A549 (cell line): ENCODE measurements at regions not wholly inside any gene's neighbourhood (a gene's known extent, or its start where the extent isn't known, plus 50 kb on each side); places are given as distances from the start of the nearest gene placed in this dataset.

Experiments used
- ATAC-seq, 2 experiments: fragments of 200-7000 bp in 1 of 2; fragments of >200 bp in 1 of 2; cut with Nextera tagmentation in 1 of 2; cut with Tn5 transposase in 1 of 2; 3 replicates each; pipeline versions ENCODE4 v1.8.0 to v1.9.1; 2018 to 2020; ENCODE audit warnings: mild to moderate bottlenecking in 1 of 2, moderate library complexity in 1 of 2
- CTCF ChIA-PET: fragments of 300-600 bp; sonication (Branson Sonifier 250); formaldehyde crosslinking; extraction: SDS; loops from one replicate; lab custom pipeline; 2021; ENCODE audit warnings: antibody characterized with exemption, inconsistent platforms; lab: Yijun Ruan, JAX
- POLR2A ChIA-PET: fragments of 350-600 bp; formaldehyde crosslinking; extraction: SDS; loops from one replicate; lab custom pipeline; 2021; ENCODE audit warnings: antibody characterized with exemption, inconsistent platforms; lab: Yijun Ruan, JAX
- DNase-seq, 2 experiments: peaks; one replicate each; pipeline versions ENCODE4 v3.0.0 to v3.0.0-alpha.2; 2011 to 2016; ENCODE audit warnings: low read depth in 1 of 2, low spot score in 1 of 2
- FAIRE-seq: peaks from 2 replicates; lab custom pipeline; 2011; peaks lifted over from hg19 to GRCh38; lab: Jason Lieb, UNC
- H3K27ac ChIP-seq, 2 experiments: fragments of >200 bp; sonication (Bioruptor Twin); formaldehyde crosslinking; 3 replicates each; pipeline ENCODE4 v1.5.1; 2016 to 2017
- H3K4me1 ChIP-seq: fragments of >200 bp; sonication (Bioruptor Twin); formaldehyde crosslinking; 3 replicates; pipeline ENCODE4 v1.6.1; 2016
- H3K4me2 ChIP-seq: fragments of >200 bp; sonication (Bioruptor Twin); formaldehyde crosslinking; 3 replicates; pipeline ENCODE4 v1.6.1; 2016
- H3K4me3 ChIP-seq: fragments of >200 bp; sonication (Bioruptor Twin); formaldehyde crosslinking; 3 replicates; pipeline ENCODE4 v1.5.1; 2016
- H3K9me3 ChIP-seq: fragments of >200 bp; sonication (Bioruptor Twin); formaldehyde crosslinking; 3 replicates; pipeline ENCODE4 v1.6.1; 2016
- BHLHE40 ChIP-seq: IDR thresholded peaks from 2 replicates; pipeline ENCODE4 v1.6.1; 2012; ENCODE audit warnings: low read depth, low read length, inconsistent platforms
- CBX2 ChIP-seq: fragments of 200-600 bp; sonication (generic); IDR thresholded peaks from 2 replicates; pipeline ENCODE4 v1.6.1; 2016; ENCODE audit warnings: low read depth, mild to moderate bottlenecking, borderline replicate concordance
- CEBPB ChIP-seq, 2 experiments: fragments of >200 bp in 1 of 2; sonication (Bioruptor Twin) in 1 of 2; formaldehyde crosslinking in 1 of 2; IDR thresholded peaks; 2 replicates each; pipeline ENCODE4 v1.6.1; 2012 to 2016
- CHD2 ChIP-seq: fragments of 150-350 bp; IDR thresholded peaks from 2 replicates; pipeline ENCODE4 v1.6.1; 2014; ENCODE audit warnings: low read length; ENCODE audit not compliant: partially characterized antibody
- CHD4 ChIP-seq: fragments of 200-600 bp; sonication (generic); IDR thresholded peaks from 2 replicates; pipeline ENCODE4 v1.6.1; 2016; ENCODE audit warnings: antibody characterized with exemption, mild to moderate bottlenecking, borderline replicate concordance
- ESRRA ChIP-seq: fragments of 150-350 bp; IDR thresholded peaks from 2 replicates; pipeline ENCODE4 v1.6.1; 2014; ENCODE audit warnings: mild to moderate bottlenecking, low read length, borderline replicate concordance
- FOSL2 ChIP-seq, 2 experiments: fragments of 450-650 bp in 1 of 2; fragments of >200 bp in 1 of 2; sonication (Bioruptor Twin) in 1 of 2; formaldehyde crosslinking; IDR thresholded peaks; 2 replicates each; pipeline versions ENCODE4 v1.5.0 to v1.6.1; 2016 to 2020; ENCODE audit warnings: mild to moderate bottlenecking in 1 of 2, moderate library complexity in 1 of 2
- HEYL ChIP-seq: fragments of 250-450 bp; sonication (Bioruptor Pico); IDR thresholded peaks from 2 replicates; pipeline ENCODE4 v1.8.0; 2021; ENCODE audit warnings: mild to moderate bottlenecking, moderate library complexity
- HOXA7 ChIP-seq: fragments of 250-450 bp; sonication (Bioruptor Pico); IDR thresholded peaks from 2 replicates; pipeline ENCODE4 v1.5.0; 2020; ENCODE audit warnings: mild to moderate bottlenecking, moderate library complexity
- HOXB13 ChIP-seq: fragments of 250-450 bp; sonication (Bioruptor Pico); IDR thresholded peaks from 2 replicates; pipeline ENCODE4 v1.5.0; 2020; ENCODE audit warnings: low read depth, mild to moderate bottlenecking, moderate library complexity
- HOXB5 ChIP-seq: fragments of 250-450 bp; sonication (Bioruptor Pico); IDR thresholded peaks from 2 replicates; pipeline ENCODE4 v1.5.0; 2020; ENCODE audit warnings: mild to moderate bottlenecking, moderate library complexity
- JUN ChIP-seq, 2 experiments: fragments of >200 bp; sonication (Bioruptor Twin); formaldehyde crosslinking; IDR thresholded peaks; 2 replicates in 1 of 2; 3 replicates in 1 of 2; pipeline ENCODE4 v1.6.1; 2016 to 2017
- MYC ChIP-seq: IDR thresholded peaks from 2 replicates; pipeline ENCODE4 v1.6.1; 2012; ENCODE audit warnings: mild to moderate bottlenecking, inconsistent platforms, low read length, improper control_type of control experiment, borderline replicate concordance
- POLR2A ChIP-seq: IDR thresholded peaks from 2 replicates; pipeline ENCODE4 v1.6.1; 2012; ENCODE audit warnings: mild to moderate bottlenecking, low read length
- POLR2AphosphoS2 ChIP-seq: conservative IDR thresholded peaks from 2 replicates; pipeline ENCODE4 v1.6.1; 2012; ENCODE audit warnings: low read length, improper control_type of control experiment, inconsistent platforms
- RARB ChIP-seq: fragments of 250-450 bp; sonication (Bioruptor Pico); IDR thresholded peaks from 2 replicates; pipeline ENCODE4 v1.8.0; 2021; ENCODE audit warnings: mild to moderate bottlenecking, moderate library complexity
- RCOR1 ChIP-seq: fragments of 150-350 bp; IDR thresholded peaks from 2 replicates; pipeline ENCODE4 v1.6.1; 2014; ENCODE audit warnings: antibody characterized with exemption, low read length, low read depth
- SMC3 ChIP-seq: fragments of >200 bp; sonication (Bioruptor Twin); formaldehyde crosslinking; IDR thresholded peaks from 3 replicates; pipeline ENCODE4 v1.6.1; 2018; ENCODE audit warnings: inconsistent platforms
- SREBF2 ChIP-seq: fragments of 450-650 bp; IDR thresholded peaks from 2 replicates; pipeline ENCODE4 v1.6.1; 2014; ENCODE audit warnings: mild to moderate bottlenecking, moderate library complexity
- TP53 ChIP-seq: fragments of 250-450 bp; sonication (Bioruptor Pico); IDR thresholded peaks from 2 replicates; pipeline ENCODE4 v1.5.0; 2021; ENCODE audit warnings: mild to moderate bottlenecking, moderate library complexity
- ZSCAN20 ChIP-seq: fragments of 250-450 bp; sonication (Bioruptor Pico); IDR thresholded peaks from 2 replicates; pipeline ENCODE4 v1.8.0; 2022; ENCODE audit warnings: mild to moderate bottlenecking, moderate library complexity
- WGBS: methylation state at CpG from one replicate; pipeline ENCODE4 v1.1.6; 2017; ENCODE audit errors: missing lambda C conversion rate; 5-methylcytosine and 5-hydroxymethylcytosine counted together
- TF ChIP-seq, protein P1 (sequence below): IDR thresholded peaks from 2 replicates; pipeline ENCODE4 v1.6.1; 2012; ENCODE audit warnings: low read depth, borderline replicate concordance
- TF ChIP-seq, protein P2 (sequence below): fragments of 250-450 bp; sonication (Bioruptor Pico); IDR thresholded peaks from 2 replicates; pipeline ENCODE4 v1.5.0; 2021; ENCODE audit warnings: mild to moderate bottlenecking, moderate library complexity, borderline replicate concordance
- TF ChIP-seq, protein P3 (sequence below): fragments of 450-650 bp; IDR thresholded peaks from 2 replicates; pipeline ENCODE4 v1.6.1; 2014; ENCODE audit warnings: antibody characterized with exemption
- TF ChIP-seq, protein P4 (sequence below): IDR thresholded peaks from 2 replicates; pipeline ENCODE4 v1.6.1; 2012
- TF ChIP-seq, protein P5 (sequence below): IDR thresholded peaks from 2 replicates; pipeline ENCODE4 v1.6.1; 2012
- TF ChIP-seq, protein P6 (sequence below): fragments of 200-600 bp; sonication (generic); IDR thresholded peaks from 2 replicates; pipeline ENCODE4 v1.6.1; 2016; ENCODE audit warnings: antibody characterized with exemption, mild to moderate bottlenecking, moderate library complexity
- TF ChIP-seq, protein P7 (sequence below): fragments of 150-350 bp; IDR thresholded peaks from 2 replicates; pipeline ENCODE4 v1.6.1; 2014; ENCODE audit warnings: low read depth, mild to moderate bottlenecking, low read length

DNA sequence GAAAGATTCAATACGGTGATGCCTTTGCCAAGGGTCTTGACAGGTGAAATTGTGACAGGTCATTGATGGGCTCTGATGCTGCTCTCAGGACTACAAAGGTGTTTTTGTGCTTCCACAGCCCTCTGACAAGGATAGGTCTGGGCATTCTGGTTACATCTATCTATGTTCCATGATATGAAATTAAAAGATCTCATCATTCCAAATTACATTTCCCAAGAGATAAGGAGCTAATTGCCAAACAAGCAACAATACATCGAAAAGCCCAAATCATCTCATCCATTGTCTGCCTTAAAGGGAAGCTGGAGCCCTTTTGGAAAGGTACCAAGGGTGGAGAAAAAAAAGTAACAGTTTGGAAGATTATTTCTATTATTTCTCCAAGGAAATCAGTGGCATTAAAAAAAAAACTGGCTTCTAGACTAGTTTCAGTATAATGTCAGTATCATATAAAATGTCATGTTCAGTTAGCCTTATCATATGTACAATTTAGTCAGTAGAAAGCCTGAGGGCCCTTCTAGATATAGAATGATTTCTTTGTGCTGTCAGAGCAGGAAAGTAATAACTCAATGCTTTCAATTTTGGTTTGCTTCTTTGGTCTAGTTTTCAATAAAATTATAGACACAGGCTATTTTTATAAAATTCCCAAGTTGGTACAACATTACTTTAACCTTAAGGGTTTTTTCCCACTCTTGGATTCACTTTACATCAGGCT is 224.5 kb upstream of the GPRIN3 start:
- no peak for DNase-seq
- Histone ChIP-seq H3K4me1 (0 out of 3 replicates have a peak, but pooled peaks cover 4% of the 10 kb centered on the region), H3K4me2 (no peak overlapping the region), H3K4me3 (no peak overlapping the region), H3K9me3 (no peaks in the 10 kb centered on the region), H3K27ac (no peak overlapping the region)
- no peak for ATAC-seq
- CTCF ChIA-PET = no interaction called here
- POLR2A ChIA-PET = no interaction called here
- TF ChIP-seq ESRRA (no peak), SMC3 (no peak), RARB (no peak), BHLHE40 (no peak), HEYL (CRISPR knock-in tag) (no peak), POLR2A (no peak), CHD2 (no peak), TP53 (CRISPR knock-in tag) (no peak), ZSCAN20 (CRISPR knock-in tag) (no peak), MYC (no peak), POLR2AphosphoS2 (no peak), HOXB13 (no peak), CHD4 (no peak)
- TF ChIP-seq, protein P1, sequence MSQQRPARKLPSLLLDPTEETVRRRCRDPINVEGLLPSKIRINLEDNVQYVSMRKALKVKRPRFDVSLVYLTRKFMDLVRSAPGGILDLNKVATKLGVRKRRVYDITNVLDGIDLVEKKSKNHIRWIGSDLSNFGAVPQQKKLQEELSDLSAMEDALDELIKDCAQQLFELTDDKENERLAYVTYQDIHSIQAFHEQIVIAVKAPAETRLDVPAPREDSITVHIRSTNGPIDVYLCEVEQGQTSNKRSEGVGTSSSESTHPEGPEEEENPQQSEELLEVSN = no peak
- TF ChIP-seq, protein P2, sequence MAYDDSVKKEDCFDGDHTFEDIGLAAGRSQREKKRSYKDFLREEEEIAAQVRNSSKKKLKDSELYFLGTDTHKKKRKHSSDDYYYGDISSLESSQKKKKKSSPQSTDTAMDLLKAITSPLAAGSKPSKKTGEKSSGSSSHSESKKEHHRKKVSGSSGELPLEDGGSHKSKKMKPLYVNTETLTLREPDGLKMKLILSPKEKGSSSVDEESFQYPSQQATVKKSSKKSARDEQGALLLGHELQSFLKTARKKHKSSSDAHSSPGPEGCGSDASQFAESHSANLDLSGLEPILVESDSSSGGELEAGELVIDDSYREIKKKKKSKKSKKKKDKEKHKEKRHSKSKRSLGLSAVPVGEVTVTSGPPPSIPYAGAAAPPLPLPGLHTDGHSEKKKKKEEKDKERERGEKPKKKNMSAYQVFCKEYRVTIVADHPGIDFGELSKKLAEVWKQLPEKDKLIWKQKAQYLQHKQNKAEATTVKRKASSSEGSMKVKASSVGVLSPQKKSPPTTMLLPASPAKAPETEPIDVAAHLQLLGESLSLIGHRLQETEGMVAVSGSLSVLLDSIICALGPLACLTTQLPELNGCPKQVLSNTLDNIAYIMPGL (CRISPR knock-in tag) = no peak
- TF ChIP-seq, protein P3, sequence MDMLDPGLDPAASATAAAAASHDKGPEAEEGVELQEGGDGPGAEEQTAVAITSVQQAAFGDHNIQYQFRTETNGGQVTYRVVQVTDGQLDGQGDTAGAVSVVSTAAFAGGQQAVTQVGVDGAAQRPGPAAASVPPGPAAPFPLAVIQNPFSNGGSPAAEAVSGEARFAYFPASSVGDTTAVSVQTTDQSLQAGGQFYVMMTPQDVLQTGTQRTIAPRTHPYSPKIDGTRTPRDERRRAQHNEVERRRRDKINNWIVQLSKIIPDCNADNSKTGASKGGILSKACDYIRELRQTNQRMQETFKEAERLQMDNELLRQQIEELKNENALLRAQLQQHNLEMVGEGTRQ = no peak
- FAIRE-seq = no peak
- 9% methylated on average over 2 of the region's 2 CpGs for WGBS

DNA sequence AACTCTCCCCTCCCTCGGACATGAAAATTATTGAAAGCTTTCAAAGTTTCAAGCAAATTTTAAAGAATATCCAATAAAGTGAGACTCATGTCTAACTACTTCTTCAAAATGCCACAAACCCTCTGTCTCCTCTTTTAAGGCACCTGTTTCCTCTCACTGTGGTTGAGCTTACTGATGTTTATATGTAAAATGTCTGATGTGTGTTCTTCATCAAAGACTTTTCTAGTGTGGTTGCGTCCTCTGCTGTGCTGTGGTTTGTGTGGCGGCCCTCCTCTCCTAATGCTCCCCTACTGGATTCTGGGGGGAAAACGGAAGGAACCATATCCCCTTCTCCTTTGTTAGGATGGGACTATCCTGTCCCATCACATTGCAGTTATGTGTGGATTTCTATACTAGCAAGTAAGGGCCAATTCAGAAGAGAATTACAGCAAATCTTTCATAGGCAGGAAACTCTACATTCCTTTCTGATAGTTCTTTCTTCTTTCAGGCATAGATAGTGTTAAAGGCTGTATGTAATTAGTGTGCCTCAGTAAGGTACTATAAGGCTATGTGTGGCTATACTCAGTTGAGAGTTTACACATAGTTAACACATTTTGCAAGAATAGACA is 221.0 kb upstream of the GPRIN3 start:
- no peaks in the 10 kb centered on the region for H3K9me3 ChIP-seq
- no peak for TF ChIP-seq RCOR1
- no peak for TF ChIP-seq RARB
- no peak for TF ChIP-seq MYC
- no peak for TF ChIP-seq CHD2
- TF ChIP-seq ESRRA = no peak
- TF ChIP-seq HOXB5 = no peak
- no peak for TF ChIP-seq SREBF2
- TF ChIP-seq JUN (IDR thresholded peaks at IDR 0.05) = no peak
- TF ChIP-seq CEBPB (IDR thresholded peaks at IDR 0.05) = no peak
- TF ChIP-seq, protein P4, sequence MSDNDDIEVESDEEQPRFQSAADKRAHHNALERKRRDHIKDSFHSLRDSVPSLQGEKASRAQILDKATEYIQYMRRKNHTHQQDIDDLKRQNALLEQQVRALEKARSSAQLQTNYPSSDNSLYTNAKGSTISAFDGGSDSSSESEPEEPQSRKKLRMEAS = no peak
- TF ChIP-seq, protein P5, sequence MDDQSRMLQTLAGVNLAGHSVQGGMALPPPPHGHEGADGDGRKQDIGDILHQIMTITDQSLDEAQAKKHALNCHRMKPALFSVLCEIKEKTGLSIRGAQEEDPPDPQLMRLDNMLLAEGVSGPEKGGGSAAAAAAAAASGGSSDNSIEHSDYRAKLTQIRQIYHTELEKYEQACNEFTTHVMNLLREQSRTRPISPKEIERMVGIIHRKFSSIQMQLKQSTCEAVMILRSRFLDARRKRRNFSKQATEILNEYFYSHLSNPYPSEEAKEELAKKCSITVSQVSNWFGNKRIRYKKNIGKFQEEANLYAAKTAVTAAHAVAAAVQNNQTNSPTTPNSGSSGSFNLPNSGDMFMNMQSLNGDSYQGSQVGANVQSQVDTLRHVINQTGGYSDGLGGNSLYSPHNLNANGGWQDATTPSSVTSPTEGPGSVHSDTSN = no peak
- TF ChIP-seq, protein P6, sequence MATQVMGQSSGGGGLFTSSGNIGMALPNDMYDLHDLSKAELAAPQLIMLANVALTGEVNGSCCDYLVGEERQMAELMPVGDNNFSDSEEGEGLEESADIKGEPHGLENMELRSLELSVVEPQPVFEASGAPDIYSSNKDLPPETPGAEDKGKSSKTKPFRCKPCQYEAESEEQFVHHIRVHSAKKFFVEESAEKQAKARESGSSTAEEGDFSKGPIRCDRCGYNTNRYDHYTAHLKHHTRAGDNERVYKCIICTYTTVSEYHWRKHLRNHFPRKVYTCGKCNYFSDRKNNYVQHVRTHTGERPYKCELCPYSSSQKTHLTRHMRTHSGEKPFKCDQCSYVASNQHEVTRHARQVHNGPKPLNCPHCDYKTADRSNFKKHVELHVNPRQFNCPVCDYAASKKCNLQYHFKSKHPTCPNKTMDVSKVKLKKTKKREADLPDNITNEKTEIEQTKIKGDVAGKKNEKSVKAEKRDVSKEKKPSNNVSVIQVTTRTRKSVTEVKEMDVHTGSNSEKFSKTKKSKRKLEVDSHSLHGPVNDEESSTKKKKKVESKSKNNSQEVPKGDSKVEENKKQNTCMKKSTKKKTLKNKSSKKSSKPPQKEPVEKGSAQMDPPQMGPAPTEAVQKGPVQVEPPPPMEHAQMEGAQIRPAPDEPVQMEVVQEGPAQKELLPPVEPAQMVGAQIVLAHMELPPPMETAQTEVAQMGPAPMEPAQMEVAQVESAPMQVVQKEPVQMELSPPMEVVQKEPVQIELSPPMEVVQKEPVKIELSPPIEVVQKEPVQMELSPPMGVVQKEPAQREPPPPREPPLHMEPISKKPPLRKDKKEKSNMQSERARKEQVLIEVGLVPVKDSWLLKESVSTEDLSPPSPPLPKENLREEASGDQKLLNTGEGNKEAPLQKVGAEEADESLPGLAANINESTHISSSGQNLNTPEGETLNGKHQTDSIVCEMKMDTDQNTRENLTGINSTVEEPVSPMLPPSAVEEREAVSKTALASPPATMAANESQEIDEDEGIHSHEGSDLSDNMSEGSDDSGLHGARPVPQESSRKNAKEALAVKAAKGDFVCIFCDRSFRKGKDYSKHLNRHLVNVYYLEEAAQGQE = no peak
- no peak for TF ChIP-seq HOXA7 (CRISPR knock-in tag)
- no peak for TF ChIP-seq CBX2
- TF ChIP-seq, protein P7, sequence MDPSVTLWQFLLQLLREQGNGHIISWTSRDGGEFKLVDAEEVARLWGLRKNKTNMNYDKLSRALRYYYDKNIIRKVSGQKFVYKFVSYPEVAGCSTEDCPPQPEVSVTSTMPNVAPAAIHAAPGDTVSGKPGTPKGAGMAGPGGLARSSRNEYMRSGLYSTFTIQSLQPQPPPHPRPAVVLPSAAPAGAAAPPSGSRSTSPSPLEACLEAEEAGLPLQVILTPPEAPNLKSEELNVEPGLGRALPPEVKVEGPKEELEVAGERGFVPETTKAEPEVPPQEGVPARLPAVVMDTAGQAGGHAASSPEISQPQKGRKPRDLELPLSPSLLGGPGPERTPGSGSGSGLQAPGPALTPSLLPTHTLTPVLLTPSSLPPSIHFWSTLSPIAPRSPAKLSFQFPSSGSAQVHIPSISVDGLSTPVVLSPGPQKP = no peak
- no peak for TF ChIP-seq FOSL2 (IDR thresholded peaks at IDR 0.05)
- no peak for TF ChIP-seq FOSL2 (CRISPR knock-in tag; IDR thresholded peaks at IDR 0.05)
- no peaks in the 10 kb centered on the region for H3K4me1 ChIP-seq
- WGBS = 64% methylated on average over 4 of the region's 4 CpGs
- ATAC-seq (no peak), DNase-seq (no peak), FAIRE-seq (no peak)
- H3K4me3 ChIP-seq = no peak overlapping the region
- H3K4me2 ChIP-seq = no peak overlapping the region
- POLR2A ChIA-PET = no interaction called here
- CTCF ChIA-PET = no interaction called here
- no peak overlapping the region for H3K27ac ChIP-seq
